Activated naive CD4-positive, alpha-beta T cell treated with anti-CD3 and anti-CD28 coated beads, Interleukin-2, amount 50 U/mL, for 72 hours (primary cell): ENCODE measurements at regions not wholly inside any gene's neighbourhood (a gene's known extent, or its start where the extent isn't known, plus 50 kb on each side); places are given as distances from the start of the nearest gene placed in this dataset.
"Not testable (repeated sequence)": the region's sequence is repeated elsewhere in the genome, so short reads cannot be mapped to it uniquely, and the experiment has no call there.

ENCODE experiments used
- ATAC-seq, 2 donors: fragments of 150-1000 bp; cut with Tn5 transposase; 2 replicates each; pipeline ENCODE4 v1.10.0; 2021; ENCODE audit warnings: mild to moderate bottlenecking in 2 of 2, moderate library complexity in 2 of 2
- DNase-seq, 2 donors: peaks; one replicate each; pipeline ENCODE4 v3.0.0; 2021 to 2022; ENCODE audit warnings: low spot score in 2 of 2
- H3K27ac Mint-ChIP-seq, 2 donors: one replicate each; pipeline ENCODE4 v1.8.0; 2022; ENCODE audit warnings: mild to moderate bottlenecking in 2 of 2, mixed read lengths in 2 of 2
- H3K36me3 Mint-ChIP-seq, 2 donors: one replicate each; pipeline ENCODE4 v1.8.0; 2022; ENCODE audit warnings: mixed read lengths in 2 of 2
- H3K9me3 Mint-ChIP-seq, 2 donors: one replicate each; pipeline ENCODE4 v1.8.0; 2022; ENCODE audit warnings: mixed read lengths in 2 of 2

DNA sequence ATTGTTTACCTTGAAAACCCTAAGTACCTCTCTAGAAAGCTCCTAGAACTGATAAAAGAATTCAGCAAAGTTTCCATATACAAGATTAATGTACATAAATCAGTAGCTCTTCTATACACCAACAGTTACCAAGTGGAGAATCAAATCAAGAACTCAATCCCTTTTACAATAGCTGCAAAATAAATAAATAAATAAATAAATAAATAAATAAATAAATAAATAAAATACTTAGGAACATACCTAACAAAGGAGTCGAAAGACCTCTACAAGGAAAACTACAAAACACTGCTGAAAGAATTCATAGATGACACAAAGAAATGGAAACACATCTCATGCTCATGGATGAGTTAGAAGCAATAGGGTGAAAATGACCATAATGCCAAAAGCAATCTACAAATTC is 452.6 kb upstream of the CBLB start:
- ATAC-seq, DNase-seq, H3K27ac Mint-ChIP-seq: not testable (repeated sequence)
- peaks cover 32 to 78% of the 10 kb centered on the region in 2 donors for H3K36me3 Mint-ChIP-seq
- H3K9me3 Mint-ChIP-seq = peaks cover 21 to 52% of the 10 kb centered on the region in 2 donors

DNA sequence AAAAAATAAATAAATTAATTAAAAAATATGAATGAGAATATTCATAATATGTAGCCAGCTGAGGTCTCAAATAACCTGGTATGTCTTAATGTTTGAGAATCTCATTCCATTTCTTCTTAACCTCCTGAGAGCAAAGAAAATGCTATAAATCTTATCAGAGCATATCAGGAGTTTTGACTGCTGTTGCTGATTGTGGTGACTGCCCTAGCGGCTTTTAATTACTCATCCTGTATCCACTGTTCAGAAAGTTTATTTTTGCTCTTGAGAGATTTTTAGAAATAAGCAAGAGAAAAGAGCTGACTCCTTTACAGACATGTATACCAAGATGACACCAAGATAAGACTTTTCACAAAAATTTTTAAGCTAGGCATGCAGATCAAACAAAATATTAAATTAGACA is 454.8 kb upstream of the CBLB start:
- no peak for ATAC-seq

DNA sequence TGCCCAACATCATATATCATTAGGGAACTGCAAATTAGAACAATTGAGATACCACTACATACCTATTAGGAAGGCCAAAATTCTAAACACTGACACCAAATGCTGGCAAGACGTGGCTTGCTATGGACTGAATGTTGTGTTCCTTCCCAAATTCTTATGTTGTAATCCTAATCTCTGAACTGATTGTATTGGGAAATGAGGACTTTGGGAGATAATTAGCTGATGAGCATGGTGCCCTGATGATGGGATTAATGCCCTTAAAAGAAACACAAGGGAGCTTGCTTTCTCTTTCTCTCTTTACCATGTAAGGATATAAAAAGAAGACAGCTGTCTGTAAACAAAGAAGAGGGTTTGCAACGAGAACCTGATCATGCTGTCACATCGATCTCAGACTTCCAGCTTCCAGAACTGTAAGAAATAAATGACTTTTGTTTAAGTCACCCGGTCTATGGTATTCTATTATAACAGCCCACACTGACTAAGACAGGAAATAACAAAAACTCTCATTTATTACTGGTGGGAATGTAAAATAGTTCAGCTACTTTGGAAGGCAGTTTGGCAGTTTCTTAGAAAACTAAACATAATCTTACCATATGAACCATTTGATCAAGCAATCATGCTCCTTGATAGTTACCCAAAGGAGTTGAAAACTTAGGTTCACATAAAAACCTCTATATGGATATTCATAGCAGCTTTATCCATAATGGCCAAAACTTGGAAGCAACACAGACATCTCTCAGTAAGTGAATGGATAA is 458.3 kb upstream of the CBLB start:
- H3K27ac Mint-ChIP-seq = no peak overlapping the region
- no peak for DNase-seq
- H3K36me3 Mint-ChIP-seq = peaks cover 13 to 59% of the 10 kb centered on the region in 2 donors
- peaks cover 16 to 30% of the 10 kb centered on the region in 2 donors for H3K9me3 Mint-ChIP-seq
- ATAC-seq = no peak

More for the DNA sequence above, 454.8 kb upstream of the CBLB start:
- H3K9me3 Mint-ChIP-seq = peaks cover 21 to 41% of the 10 kb centered on the region in 2 donors
- H3K27ac Mint-ChIP-seq = peak overlapping the region in 1 of 2 donors; percentile 27
- H3K36me3 Mint-ChIP-seq = peaks cover 22 to 69% of the 10 kb centered on the region in 2 donors
- DNase-seq = no peak

DNA sequence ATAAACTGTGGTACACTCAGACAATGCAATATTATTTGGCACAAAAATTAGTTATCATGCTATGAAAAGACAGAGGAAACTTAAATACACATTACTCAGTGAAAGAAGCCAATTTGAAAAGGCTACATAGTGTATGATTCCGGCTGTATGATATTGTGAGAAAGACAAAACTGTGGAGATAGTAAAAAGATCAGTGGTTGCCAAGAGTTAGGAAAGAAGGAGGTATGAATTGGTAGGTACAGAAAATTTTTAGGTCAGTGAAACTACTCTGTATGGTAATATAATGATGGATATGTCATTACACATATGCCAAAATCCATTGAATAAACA is 458.8 kb upstream of the CBLB start:
- Mint-ChIP-seq H3K9me3 (peaks cover 16 to 25% of the 10 kb centered on the region in 2 donors), H3K36me3 (peaks cover 13 to 54% of the 10 kb centered on the region in 2 donors), H3K27ac (no peak overlapping the region)
- no peak for ATAC-seq
- DNase-seq = no peak

DNA sequence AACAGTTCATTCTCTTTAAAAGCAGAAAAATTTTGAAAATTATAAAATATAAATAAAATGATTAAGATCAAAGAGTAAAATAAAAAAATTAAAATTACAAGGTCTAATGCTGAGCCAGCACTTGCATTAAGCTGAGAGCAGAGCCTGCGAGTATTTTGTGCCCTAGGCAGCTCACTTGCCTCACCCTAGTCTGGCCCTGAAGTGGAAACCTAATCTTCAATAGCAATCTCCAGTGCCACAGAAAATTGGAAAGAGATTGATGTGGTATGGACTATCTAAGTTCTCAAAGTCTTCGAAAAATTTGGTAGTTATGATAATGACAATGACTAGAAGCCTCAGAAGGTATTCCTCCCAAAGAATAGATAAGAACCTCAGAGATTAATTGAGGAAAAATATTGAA is 459.4 kb upstream of the CBLB start:
- H3K36me3 Mint-ChIP-seq = peaks cover 13 to 54% of the 10 kb centered on the region in 2 donors
- ATAC-seq (no peak), DNase-seq (no peak)
- no peak overlapping the region for H3K27ac Mint-ChIP-seq
- peaks cover 16 to 25% of the 10 kb centered on the region in 2 donors for H3K9me3 Mint-ChIP-seq

DNA sequence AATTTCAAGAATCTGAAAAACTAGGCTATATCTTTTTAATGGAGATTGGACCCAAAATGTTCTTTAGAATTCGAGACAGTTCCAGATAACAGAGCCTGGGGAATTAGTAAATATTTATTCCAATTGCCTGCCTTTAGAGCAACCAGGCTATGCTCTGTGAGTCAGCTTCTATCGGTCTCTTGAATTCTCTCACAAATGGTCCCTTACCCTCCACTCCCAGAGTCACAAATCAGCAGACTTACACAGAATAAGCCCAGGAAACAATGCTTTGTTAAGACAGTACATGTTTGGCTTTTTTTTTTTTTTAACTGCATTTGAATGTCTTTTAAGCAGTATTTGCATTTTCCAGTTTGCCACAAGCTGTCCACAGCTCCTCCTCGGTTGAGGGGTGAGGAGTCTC is 460.7 kb upstream of the CBLB start:
- Mint-ChIP-seq H3K36me3 (peaks cover 6 to 42% of the 10 kb centered on the region in 2 donors), H3K9me3 (peaks cover 7 to 15% of the 10 kb centered on the region in 2 donors), H3K27ac (no peak overlapping the region)
- DNase-seq = no peak
- ATAC-seq = no peak

DNA sequence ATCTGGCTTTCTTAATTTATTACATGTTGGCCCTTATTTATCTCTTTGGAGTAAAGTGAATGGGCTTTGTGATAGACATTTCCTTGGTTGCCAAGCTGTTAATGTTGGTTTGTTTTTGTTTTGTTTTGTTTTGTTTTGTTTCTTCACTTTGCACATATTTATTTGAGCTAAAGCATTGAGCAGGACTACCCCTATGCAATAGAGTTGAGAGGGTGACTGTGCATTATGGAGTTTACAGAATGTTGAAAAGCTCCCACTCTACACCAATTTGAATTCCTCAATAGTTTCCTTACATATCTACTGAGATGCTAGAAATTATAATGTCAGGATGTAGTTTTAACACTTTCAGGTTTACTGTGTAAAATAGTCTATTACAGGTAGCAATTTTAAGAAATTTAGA is 462.8 kb upstream of the CBLB start:
- ATAC-seq = no peak

DNA sequence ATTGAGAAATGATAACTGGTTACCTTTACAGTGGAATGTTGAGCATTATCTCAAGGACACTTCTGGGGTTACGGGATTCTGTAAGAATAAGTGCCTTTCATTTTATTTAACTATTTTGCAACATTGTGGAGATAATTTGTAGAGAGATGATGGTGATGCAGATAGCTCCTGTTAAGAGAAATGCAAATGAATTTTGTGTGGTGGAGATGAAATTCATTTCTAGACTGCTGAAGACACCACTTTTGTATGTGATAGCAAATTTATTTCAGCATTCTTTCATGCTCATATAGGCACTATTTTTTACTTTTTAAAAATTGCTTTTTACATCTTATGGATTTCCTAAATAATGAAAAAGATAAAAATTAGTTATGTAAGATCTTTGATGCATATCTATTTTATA is 463.3 kb upstream of the CBLB start:
- ATAC-seq = no peak
- DNase-seq = no peak
- Mint-ChIP-seq H3K36me3 (peaks cover 6 to 26% of the 10 kb centered on the region in 2 donors), H3K27ac (peak overlapping the region; percentile 95 to 98), H3K9me3 (peaks cover 5 to 8% of the 10 kb centered on the region in 2 donors)

More for the DNA sequence above, 462.8 kb upstream of the CBLB start:
- Mint-ChIP-seq H3K27ac (peak overlapping the region; percentile 95 to 98), H3K36me3 (peaks cover 5 to 26% of the 10 kb centered on the region in 2 donors), H3K9me3 (peaks cover 4 to 8% of the 10 kb centered on the region in 2 donors)
- no peak for DNase-seq

DNA sequence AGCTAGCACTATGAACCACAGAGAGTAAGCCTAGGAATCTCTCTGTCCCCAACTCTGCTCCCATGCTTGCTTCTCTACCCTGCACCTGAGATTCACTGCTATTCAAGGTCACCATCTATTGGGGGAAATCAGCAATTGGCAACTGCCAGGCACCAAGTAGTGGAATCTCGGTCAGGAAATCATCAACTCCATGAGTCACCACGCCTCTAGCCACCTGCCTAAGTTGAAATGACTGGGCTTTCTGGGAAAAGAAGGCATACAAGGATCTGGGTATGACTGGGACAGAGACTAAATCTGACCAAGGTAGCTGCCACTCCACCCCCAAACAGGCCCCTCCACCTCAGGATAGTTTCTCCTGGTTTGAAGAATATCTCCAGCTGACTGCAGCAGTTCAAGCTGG is 464.1 kb upstream of the CBLB start:
- DNase-seq (peak; percentile 67 to 81), ATAC-seq (peak; percentile 75 to 80)
- Mint-ChIP-seq H3K9me3 (peaks cover 8% of the 10 kb centered on the region in 2 donors), H3K27ac (peak overlapping the region; percentile 95 to 98), H3K36me3 (peaks cover 6 to 30% of the 10 kb centered on the region in 2 donors)

DNA sequence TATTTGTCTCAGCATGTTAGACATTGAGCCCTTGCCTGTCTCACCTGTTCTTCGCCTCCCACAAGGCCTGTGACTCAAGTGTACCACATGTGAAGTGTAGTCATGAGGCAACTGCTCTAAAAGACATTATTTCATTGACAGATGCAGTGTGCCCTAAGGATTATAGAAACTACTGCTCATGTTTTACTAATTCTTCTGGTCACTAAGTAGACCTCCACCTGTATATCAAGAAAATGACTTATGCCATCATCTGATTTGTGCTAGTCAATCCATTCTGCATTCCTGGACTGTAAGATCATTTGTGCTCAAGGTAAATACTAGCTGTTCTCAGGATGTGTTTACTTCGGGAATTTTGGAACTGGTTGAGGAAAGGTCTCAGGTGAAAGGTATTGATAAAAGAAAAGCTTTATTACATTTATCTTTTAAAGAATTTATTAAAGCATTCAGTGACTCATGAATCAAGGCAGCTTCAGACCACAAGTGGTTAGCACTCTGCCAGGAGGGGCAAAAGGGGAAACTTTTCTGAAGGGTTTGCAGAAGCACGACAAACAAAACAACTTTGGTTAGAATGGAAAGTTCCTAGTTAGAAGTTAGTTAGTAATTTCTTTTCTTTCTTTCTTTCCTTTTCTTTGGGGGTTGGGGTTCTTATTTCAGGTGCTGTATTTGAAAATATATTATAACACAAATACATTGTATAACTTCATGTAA is 465.3 kb upstream of the CBLB start:
- peaks cover 8 to 11% of the 10 kb centered on the region in 2 donors for H3K9me3 Mint-ChIP-seq
- ATAC-seq (peak; percentile 77 to 80), DNase-seq (peak; percentile 55 to 64)

DNA sequence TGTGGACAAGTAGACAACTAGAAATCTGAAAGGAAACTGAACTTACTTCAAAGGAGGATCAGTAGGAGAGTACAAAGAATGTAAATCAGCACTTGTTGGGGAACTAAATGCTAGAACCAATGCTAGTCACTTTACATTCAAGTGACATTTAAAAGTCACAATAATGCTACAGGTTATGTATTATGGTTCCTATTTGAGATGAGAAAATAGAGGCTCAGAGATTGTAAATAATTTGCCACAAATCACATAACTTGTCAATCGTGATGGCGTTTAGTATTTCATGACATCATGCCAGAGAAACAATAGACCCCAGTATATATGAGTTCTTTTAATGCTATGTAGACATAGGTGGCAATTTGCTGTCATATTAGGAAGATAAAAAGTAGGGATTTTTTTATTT is 467.8 kb upstream of the CBLB start:
- peaks cover under 1 to 11% of the 10 kb centered on the region in 2 donors for H3K9me3 Mint-ChIP-seq
- no peak for ATAC-seq
- peak overlapping the region; percentile 67 to 89 for H3K27ac Mint-ChIP-seq
- no peak for DNase-seq
- H3K36me3 Mint-ChIP-seq = peaks cover 6 to 28% of the 10 kb centered on the region in 2 donors

More for the DNA sequence above, 465.3 kb upstream of the CBLB start:
- Mint-ChIP-seq H3K27ac (peak overlapping the region; percentile 95 to 98), H3K36me3 (peaks cover 6 to 41% of the 10 kb centered on the region in 2 donors)

DNA sequence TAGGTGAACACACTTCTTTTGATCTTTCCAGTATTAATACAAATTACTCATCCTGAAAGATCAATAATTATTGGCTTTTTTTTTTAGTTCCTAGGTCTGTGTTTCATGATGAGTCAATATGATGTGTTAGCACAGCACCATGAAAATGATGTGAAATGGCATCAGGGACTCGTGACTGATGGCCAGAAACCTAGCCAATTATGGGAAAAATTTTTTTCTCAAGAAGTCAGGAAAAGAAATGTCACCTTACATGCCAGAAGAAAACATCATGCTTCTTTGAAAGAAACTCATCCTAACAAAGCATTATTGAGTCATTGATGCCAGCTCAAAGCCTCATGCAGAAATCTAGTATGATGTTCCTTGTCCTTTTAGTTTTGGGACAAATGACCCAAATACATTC is 468.3 kb upstream of the CBLB start:
- H3K9me3 Mint-ChIP-seq = peaks cover 0 to 11% of the 10 kb centered on the region in 2 donors
- ATAC-seq (peak; percentile 5 to 6), DNase-seq (no peak)
- H3K36me3 Mint-ChIP-seq = peaks cover 6 to 25% of the 10 kb centered on the region in 2 donors
- peak overlapping the region; percentile 67 to 89 for H3K27ac Mint-ChIP-seq

DNA sequence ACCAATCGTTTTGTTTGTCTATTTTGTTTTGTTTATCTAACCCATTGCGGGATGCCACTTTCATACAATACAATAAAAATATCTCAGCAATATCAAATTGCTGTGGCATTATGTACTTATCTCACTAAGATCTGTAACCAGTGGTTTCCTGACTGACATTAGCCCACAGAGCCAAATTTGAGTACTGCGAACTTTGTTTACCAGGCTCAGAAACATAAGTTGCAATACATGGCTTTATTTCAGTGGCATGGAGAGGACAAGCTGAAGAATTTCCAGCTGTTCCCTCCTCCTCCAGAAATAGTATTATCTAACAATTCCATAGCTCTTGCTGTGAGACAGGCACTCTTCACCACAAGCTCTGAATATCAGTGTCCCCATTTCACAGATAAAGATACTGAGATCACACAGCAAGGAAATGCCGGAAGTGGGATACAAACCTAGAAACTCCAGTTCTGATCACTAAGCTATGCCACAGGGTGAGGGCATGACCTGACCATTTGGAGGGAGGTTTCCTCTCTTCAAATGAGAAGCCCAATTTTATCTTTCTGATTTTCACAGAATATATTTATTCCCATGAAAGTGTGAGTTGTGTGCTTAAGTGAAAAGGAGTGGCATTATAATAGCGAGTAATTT is 469.9 kb upstream of the CBLB start:
- ATAC-seq (no peak), DNase-seq (no peak)
- H3K36me3 Mint-ChIP-seq = peaks cover 6 to 29% of the 10 kb centered on the region in 2 donors
- H3K27ac Mint-ChIP-seq = peak overlapping the region in 1 of 2 donors; percentile 89
- peaks cover 2 to 11% of the 10 kb centered on the region in 2 donors for H3K9me3 Mint-ChIP-seq

DNA sequence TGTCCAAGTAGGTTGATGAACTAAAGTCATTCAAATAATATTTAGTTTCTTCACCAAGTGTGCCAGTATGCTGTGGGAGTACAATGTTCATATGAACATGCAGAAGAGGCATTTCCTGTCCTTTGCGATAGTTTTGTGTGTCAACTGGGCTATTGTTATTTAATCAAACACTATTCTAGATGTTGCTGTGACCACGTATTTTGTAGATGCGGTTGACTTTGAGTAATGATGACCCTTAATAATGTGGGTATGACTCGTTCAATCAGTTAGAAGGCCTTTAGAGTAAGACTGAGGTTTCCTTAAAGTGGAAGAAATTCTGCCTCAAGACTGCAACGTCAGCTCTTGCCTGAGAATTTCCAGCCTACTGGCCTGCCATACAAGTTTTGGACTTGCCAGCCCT is 470.7 kb upstream of the CBLB start:
- Mint-ChIP-seq H3K36me3 (peaks cover 6 to 30% of the 10 kb centered on the region in 2 donors), H3K27ac (no peak overlapping the region), H3K9me3 (peaks cover 5 to 11% of the 10 kb centered on the region in 2 donors)
- ATAC-seq (no peak), DNase-seq (no peak)

DNA sequence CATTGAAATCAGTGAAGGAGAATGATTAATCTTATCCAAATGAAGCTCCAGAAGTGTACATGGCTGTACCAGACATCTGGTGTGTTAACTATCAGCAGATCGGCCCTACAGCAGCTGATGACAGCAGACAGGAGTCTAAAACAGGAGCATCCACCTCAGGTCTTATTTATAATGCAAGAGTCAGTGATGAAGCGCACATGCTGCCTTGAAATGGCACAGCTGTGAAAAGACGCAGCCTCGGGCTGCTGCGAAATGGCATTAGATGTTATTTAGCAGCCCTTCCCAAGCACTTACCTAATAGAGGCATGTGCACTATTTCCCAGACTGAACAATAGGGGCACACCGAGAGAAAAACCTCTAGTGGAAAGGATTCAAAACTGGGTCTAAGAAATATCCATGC is 472.3 kb upstream of the CBLB start:
- no peak for ATAC-seq
- Mint-ChIP-seq H3K27ac (no peak overlapping the region), H3K9me3 (peaks cover 5 to 11% of the 10 kb centered on the region in 2 donors), H3K36me3 (peaks cover 6 to 30% of the 10 kb centered on the region in 2 donors)
- no peak for DNase-seq

DNA sequence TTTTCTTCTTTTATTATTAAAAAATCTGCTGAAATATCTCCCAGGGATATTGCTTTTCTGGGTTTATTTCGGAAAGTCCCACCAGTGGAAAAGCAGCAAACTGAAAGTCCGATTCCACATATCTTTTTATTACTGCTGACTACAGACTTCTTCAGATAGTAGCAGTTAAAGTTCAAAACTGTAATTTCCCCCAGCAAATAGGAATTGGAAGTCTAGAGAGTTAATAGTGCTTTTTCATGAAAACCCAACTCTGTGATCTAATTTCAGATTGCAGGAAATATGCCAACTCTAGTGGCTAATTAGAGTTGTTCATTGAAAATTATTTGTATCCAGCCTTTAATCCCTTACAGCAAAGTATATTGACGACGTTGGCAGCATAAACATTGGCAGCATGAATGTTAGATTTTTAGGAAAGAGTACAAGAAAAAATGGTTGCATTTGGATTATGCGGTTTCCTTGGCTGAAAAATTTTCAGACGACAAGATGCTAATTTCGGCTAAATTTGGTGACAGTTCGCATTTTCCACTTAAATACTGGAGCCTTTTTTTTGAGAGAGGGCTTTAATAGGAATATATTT is 472.9 kb upstream of the CBLB start:
- H3K9me3 Mint-ChIP-seq = peaks cover 5 to 7% of the 10 kb centered on the region in 2 donors
- peaks cover under 1 to 24% of the 10 kb centered on the region in 2 donors for H3K36me3 Mint-ChIP-seq
- H3K27ac Mint-ChIP-seq = no peak overlapping the region
- no peak for DNase-seq
- no peak for ATAC-seq

DNA sequence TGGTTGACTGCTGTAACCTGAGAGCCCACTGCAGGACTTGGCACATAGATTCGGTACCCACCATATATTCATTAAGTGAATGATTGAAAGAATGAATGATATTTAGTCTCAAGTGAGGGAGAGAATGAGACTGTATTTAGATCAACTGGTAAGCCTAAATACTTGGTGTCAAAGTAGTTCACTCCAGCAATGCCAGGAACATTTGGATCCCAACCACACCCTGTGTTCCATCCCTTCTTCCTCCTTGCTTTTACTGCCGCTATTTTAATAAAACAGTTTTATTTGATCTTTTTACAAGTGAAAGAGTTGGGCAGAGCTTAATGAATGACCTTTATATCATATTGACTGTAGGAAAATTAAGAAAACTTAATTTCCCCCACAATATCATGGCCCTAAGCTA is 473.6 kb upstream of the CBLB start:
- ATAC-seq = no peak
- peaks cover 0 to 21% of the 10 kb centered on the region in 2 donors for H3K36me3 Mint-ChIP-seq
- no peak for DNase-seq
- no peak overlapping the region for H3K27ac Mint-ChIP-seq
- H3K9me3 Mint-ChIP-seq = peaks cover 5 to 6% of the 10 kb centered on the region in 2 donors
